ENCODE measurements at regions not wholly inside any gene's neighbourhood (a gene's known extent, or its start where the extent isn't known, plus 50 kb on each side); places are given as distances from the start of the nearest gene placed in this dataset.
"Not testable (repeated sequence)": the region's sequence is repeated elsewhere in the genome, so short reads cannot be mapped to it uniquely, and the experiment has no call there.

GRCh38 chr5:158039441-158039840 lies 180.5 kb upstream of the CLINT1 start:
- Mint-ChIP-seq H3K4me3 (no peak overlapping the region), H3K27me3 (no peaks in the 10 kb centered on the region), H3K36me3 (ENCODE audit: low read depth) (no peaks in the 10 kb centered on the region), H3K27ac (no peak overlapping the region), H3K4me1 (ENCODE audit: low read depth) (no peaks in the 10 kb centered on the region), H3K9me3 (peaks cover 39% of the 10 kb centered on the region)
- intact Hi-C loops (cut with micrococcal nuclease) = no loop called here

DNA sequence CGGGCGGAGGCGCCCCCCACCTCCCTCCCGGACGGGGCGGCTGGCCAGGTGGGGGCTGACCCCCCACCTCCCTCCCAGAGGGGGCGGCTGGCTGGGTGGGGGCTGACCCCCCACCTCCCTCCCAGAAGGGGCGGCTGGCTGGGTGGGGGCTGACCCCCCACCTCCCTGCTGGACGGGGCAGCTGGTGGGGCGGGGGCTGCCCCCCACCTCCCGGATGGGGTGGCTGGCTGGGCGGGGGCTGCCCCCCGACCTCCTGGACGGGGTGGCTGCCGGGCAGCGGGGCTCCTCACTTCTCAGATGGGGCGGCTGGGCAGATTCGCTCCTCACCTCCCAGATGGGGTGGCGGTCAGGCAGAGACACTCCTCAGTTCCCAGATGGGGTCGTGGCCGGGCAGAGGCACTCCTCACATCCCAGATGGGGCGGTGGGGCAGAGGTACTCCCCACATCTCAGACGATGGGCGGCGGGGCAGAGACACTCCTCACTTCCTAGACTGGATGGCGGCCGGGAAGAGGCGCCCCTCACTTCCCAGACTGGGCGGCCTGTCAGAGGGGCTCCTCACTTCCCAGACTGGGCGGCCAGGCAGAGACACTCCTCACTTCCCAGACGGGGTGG lies 178.1 kb upstream of the CLINT1 start:
- H3K27me3 Mint-ChIP-seq; H3K36me3 Mint-ChIP-seq (ENCODE audit: low read depth); intact Hi-C loops (cut with micrococcal nuclease); H3K4me1 Mint-ChIP-seq (ENCODE audit: low read depth); H3K27ac Mint-ChIP-seq; H3K4me3 Mint-ChIP-seq: not testable (repeated sequence)
- peaks cover 29% of the 10 kb centered on the region for H3K9me3 Mint-ChIP-seq

- H3K27me3 Mint-ChIP-seq; H3K27ac Mint-ChIP-seq; H3K4me1 Mint-ChIP-seq (ENCODE audit: low read depth); H3K4me3 Mint-ChIP-seq; intact Hi-C loops (cut with micrococcal nuclease); H3K36me3 Mint-ChIP-seq (ENCODE audit: low read depth): not testable (repeated sequence)
- peaks cover 29% of the 10 kb centered on the region for H3K9me3 Mint-ChIP-seq
Observed at GRCh38 chr5:158034586-158034985, 175.6 kb upstream of the CLINT1 start.

GRCh38 chr5:158033724-158034123 lies 174.8 kb upstream of the CLINT1 start:
- no peak overlapping the region for H3K4me3 Mint-ChIP-seq
- intact Hi-C loops (cut with micrococcal nuclease) = no loop called here
- H3K27me3 Mint-ChIP-seq = peaks cover 2% of the 10 kb centered on the region
- H3K27ac Mint-ChIP-seq = no peak overlapping the region
- H3K4me1 Mint-ChIP-seq (ENCODE audit: low read depth) = no peaks in the 10 kb centered on the region
- peaks cover 29% of the 10 kb centered on the region for H3K9me3 Mint-ChIP-seq
- no peaks in the 10 kb centered on the region for H3K36me3 Mint-ChIP-seq (ENCODE audit: low read depth)

GRCh38 chr5:158033076-158033475 lies 174.1 kb upstream of the CLINT1 start:
- Mint-ChIP-seq H3K27me3 (peaks cover 2% of the 10 kb centered on the region), H3K9me3 (peaks cover 29% of the 10 kb centered on the region), H3K27ac (no peak overlapping the region), H3K4me3 (no peak overlapping the region), H3K36me3 (ENCODE audit: low read depth) (no peaks in the 10 kb centered on the region), H3K4me1 (ENCODE audit: low read depth) (no peaks in the 10 kb centered on the region)
- intact Hi-C loops (cut with micrococcal nuclease) = no loop called here

DNA sequence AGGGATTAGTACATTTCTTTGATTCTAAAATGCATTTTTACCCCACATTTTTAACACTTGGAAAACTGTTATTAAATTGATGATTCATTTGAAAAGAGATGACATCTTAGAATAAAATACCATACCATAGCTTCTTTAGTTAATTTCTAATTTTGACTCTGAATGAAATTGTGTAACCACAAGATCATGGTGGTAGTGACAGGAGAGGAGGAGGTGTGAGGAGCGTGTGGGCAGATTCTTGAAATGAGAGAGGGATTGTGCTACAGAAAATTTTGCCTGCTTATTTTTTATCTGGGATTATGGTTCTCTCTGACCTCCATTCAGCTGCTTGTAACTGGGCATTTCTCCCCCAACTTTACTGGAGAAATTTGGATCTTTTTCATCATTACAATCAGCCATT lies 173.3 kb upstream of the CLINT1 start:
- Mint-ChIP-seq H3K4me1 (ENCODE audit: low read depth) (no peaks in the 10 kb centered on the region), H3K27ac (no peak overlapping the region), H3K4me3 (no peak overlapping the region), H3K27me3 (peaks cover 2% of the 10 kb centered on the region), H3K9me3 (peaks cover 22% of the 10 kb centered on the region), H3K36me3 (ENCODE audit: low read depth) (no peaks in the 10 kb centered on the region)
- intact Hi-C loops (cut with micrococcal nuclease) = no loop called here

- H3K36me3 Mint-ChIP-seq (ENCODE audit: low read depth) = no peaks in the 10 kb centered on the region
- no peak overlapping the region for H3K4me3 Mint-ChIP-seq
- intact Hi-C loops (cut with micrococcal nuclease) = no loop called here
- H3K27me3 Mint-ChIP-seq = peaks cover 5% of the 10 kb centered on the region
- no peaks in the 10 kb centered on the region for H3K4me1 Mint-ChIP-seq (ENCODE audit: low read depth)
- no peaks in the 10 kb centered on the region for H3K9me3 Mint-ChIP-seq
- H3K27ac Mint-ChIP-seq = no peak overlapping the region
Observed at GRCh38 chr5:158027806-158028775, 169.1 kb upstream of the CLINT1 start.

- no peaks in the 10 kb centered on the region for H3K9me3 Mint-ChIP-seq
- peaks cover 5% of the 10 kb centered on the region for H3K27me3 Mint-ChIP-seq
- H3K4me1 Mint-ChIP-seq (ENCODE audit: low read depth) = no peaks in the 10 kb centered on the region
- H3K36me3 Mint-ChIP-seq (ENCODE audit: low read depth) = no peaks in the 10 kb centered on the region
- no peak overlapping the region for H3K4me3 Mint-ChIP-seq
- H3K27ac Mint-ChIP-seq = no peak overlapping the region
- intact Hi-C loops (cut with micrococcal nuclease) = no loop called here
Observed at GRCh38 chr5:158026304-158027031, 167.5 kb upstream of the CLINT1 start.

- H3K36me3 Mint-ChIP-seq (ENCODE audit: low read depth) = no peaks in the 10 kb centered on the region
- no peaks in the 10 kb centered on the region for H3K9me3 Mint-ChIP-seq
- intact Hi-C loops (cut with micrococcal nuclease) = no loop called here
- no peaks in the 10 kb centered on the region for H3K4me1 Mint-ChIP-seq (ENCODE audit: low read depth)
- H3K27me3 Mint-ChIP-seq = peaks cover 4% of the 10 kb centered on the region
- no peak overlapping the region for H3K4me3 Mint-ChIP-seq
- H3K27ac Mint-ChIP-seq = no peak overlapping the region
Observed at GRCh38 chr5:158023266-158023665, 164.3 kb upstream of the CLINT1 start.

- peaks cover 4% of the 10 kb centered on the region for H3K27me3 Mint-ChIP-seq
- intact Hi-C loops (cut with micrococcal nuclease) = no loop called here
- no peaks in the 10 kb centered on the region for H3K9me3 Mint-ChIP-seq
- H3K4me1 Mint-ChIP-seq (ENCODE audit: low read depth) = no peaks in the 10 kb centered on the region
- no peak overlapping the region for H3K4me3 Mint-ChIP-seq
- no peaks in the 10 kb centered on the region for H3K36me3 Mint-ChIP-seq (ENCODE audit: low read depth)
- H3K27ac Mint-ChIP-seq = no peak overlapping the region
Observed at GRCh38 chr5:158022837-158023236, 163.9 kb upstream of the CLINT1 start.

DNA sequence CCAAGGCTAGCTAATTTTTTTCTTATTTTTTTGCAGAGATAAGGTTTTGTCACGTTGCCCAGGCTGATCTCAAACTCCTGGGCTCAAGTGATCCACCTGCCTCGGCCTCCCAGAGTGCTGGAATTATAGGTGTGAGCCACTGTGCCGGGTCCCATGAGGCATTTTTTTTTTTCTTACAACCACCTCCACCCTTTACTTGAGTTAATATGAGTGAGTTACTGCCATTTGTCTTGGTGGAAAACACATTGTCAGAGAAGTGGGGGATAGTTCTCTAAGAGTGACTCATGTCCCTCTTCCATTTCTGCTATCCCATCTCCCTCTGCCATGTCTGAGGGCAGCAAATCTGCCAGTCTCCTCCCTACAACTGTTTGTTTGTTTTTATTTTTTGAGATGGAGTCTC lies 163.4 kb upstream of the CLINT1 start:
- no peaks in the 10 kb centered on the region for H3K9me3 Mint-ChIP-seq
- peaks cover 4% of the 10 kb centered on the region for H3K27me3 Mint-ChIP-seq
- no peaks in the 10 kb centered on the region for H3K4me1 Mint-ChIP-seq (ENCODE audit: low read depth)
- intact Hi-C loops (cut with micrococcal nuclease) = no loop called here
- no peaks in the 10 kb centered on the region for H3K36me3 Mint-ChIP-seq (ENCODE audit: low read depth)
- no peak overlapping the region for H3K4me3 Mint-ChIP-seq
- no peak overlapping the region for H3K27ac Mint-ChIP-seq

DNA sequence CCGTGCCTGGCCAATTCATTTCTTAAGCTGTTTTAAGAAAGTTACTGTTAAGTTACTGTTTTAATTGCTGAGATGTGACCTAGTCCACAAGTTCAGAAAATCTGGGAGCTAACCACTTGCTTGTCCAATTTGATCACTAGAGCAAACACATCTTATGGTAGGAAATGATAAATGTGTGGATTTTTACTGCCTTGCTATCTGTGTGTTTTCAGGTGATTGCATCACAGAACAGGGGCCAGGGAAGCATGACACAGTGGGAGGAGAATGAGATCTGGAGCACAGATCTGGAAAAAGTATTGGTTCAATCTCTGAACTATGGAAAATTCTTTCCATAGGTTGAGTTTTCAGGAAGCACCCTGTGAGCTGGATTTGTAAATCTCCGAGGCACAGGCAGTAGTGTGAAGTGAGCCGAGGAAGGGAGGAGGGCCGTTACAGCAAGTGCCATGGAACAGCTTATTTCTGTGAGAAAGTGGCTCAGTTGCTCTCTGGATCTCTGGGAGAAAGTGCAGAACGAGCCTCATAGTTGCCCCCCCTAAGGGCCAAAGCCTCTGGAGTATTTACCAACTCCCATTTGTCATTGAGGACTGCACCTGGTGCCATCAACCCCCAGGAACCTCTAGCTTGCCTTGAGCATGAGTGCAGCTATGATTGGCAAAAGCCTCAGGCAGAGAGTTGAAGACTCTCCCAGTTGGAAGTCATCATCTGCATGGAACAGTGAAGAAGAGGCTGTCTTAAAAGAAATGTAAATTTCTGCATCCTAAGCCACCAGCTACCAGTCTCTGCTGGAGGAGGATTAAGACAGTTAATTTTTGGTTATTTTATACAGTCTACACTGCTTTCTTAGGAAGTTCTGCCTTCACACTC lies 161.8 kb upstream of the CLINT1 start:
- Mint-ChIP-seq H3K4me1 (ENCODE audit: low read depth) (no peaks in the 10 kb centered on the region), H3K9me3 (no peaks in the 10 kb centered on the region), H3K27ac (no peak overlapping the region), H3K27me3 (peaks cover 4% of the 10 kb centered on the region), H3K36me3 (ENCODE audit: low read depth) (no peaks in the 10 kb centered on the region), H3K4me3 (no peak overlapping the region)
- intact Hi-C loops (cut with micrococcal nuclease) = no loop called here

- intact Hi-C loops (cut with micrococcal nuclease) = no loop called here
Observed at GRCh38 chr5:158017469-158017868, 158.5 kb upstream of the CLINT1 start.

More at GRCh38 chr5:158017469-158017868, 158.5 kb upstream of the CLINT1 start:
- peaks cover 7% of the 10 kb centered on the region for H3K27me3 Mint-ChIP-seq
- H3K27ac Mint-ChIP-seq = no peak overlapping the region
- no peaks in the 10 kb centered on the region for H3K36me3 Mint-ChIP-seq (ENCODE audit: low read depth)
- H3K4me3 Mint-ChIP-seq = no peak overlapping the region
- no peaks in the 10 kb centered on the region for H3K4me1 Mint-ChIP-seq (ENCODE audit: low read depth)
- no peaks in the 10 kb centered on the region for H3K9me3 Mint-ChIP-seq
